SH-SY5Y (cell line): ENCODE measurements at regions not wholly inside any gene's neighbourhood (a gene's known extent, or its start where the extent isn't known, plus 50 kb on each side); places are given as distances from the start of the nearest gene placed in this dataset.

Experiments
- GATA2 ChIP-seq: IDR thresholded peaks from 2 replicates; pipeline ENCODE4 v1.6.1; 2011; ENCODE audit warnings: mild to moderate bottlenecking, low read depth, low read length
- GATA3 ChIP-seq: IDR thresholded peaks from 2 replicates; pipeline ENCODE4 v1.6.1; 2011; ENCODE audit warnings: low read depth, mild to moderate bottlenecking, low read length, moderate library complexity

GRCh38 chr1:209486861-209487593 is 96.5 kb upstream of the CAMK1G start:
- no peak for TF ChIP-seq GATA3
- no peak for TF ChIP-seq GATA2

GRCh38 chr1:209490013-209490412 is 93.5 kb upstream of the CAMK1G start:
- TF ChIP-seq GATA3 = no peak
- TF ChIP-seq GATA2 = no peak

DNA sequence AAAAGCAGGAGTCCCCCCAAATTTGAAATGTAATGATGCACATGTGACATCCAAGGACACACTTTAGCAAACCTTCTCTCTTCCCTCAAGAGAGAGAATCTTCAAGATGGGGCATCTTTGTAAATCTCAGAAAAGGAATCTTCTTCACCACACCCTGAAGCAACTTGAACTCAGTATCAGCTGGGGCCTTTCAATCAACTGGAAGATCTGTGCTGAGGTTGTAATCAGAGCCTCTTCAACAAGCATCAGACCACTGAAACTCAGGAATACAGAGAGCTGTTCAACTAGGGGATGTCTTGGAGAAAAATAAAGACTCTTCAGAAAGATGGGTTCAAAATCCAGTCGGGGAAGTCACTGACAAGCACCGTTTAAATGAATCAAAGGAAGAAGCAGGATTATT is 92.5 kb upstream of the CAMK1G start:
- TF ChIP-seq GATA2 (no peak), GATA3 (no peak)

GRCh38 chr1:209491496-209491895 is 92.0 kb upstream of the CAMK1G start:
- no peak for TF ChIP-seq GATA3
- TF ChIP-seq GATA2 = no peak

- TF ChIP-seq GATA3 (no peak), GATA2 (no peak)
Measured at GRCh38 chr1:209491897-209492296, 91.6 kb upstream of the CAMK1G start.

DNA sequence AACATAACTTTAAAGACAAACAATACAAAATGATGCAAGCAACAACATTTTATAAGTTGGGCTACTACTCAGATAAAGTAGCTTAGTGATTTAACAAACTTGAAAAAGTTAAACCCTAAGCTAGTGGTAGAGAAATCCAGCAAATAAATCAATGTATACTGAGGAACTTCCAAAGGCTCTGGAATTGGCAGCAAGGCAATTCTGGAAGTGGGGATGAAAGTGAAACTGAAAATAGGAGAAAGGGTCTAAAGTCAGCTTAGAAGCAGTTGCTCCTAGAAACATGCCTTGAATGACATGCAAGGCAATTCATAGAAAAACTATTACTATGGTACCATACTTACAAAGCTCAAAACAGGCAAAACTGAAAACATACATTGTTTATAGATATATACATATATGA is 90.0 kb upstream of the CAMK1G start:
- TF ChIP-seq GATA2 (no peak), GATA3 (no peak)

DNA sequence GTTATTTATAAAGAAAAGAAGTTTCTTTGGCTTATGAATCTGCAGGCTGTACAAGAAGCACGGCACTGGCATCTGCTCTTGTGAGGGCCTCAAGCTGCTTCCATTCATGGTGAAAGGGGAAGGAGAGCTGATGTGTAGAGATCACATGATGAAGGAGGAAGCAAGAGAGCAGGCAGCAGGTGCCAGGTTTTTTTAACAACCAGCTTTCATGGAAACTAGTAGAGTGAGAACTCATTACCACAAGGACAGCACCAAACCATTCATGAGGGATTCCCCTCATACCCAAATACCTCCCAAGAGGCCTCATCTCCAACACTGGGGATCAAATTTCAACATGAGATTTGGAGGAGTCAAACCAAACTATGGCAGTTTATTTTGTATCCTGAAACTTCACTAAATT is 85.8 kb upstream of the CAMK1G start:
- no peak for TF ChIP-seq GATA3
- no peak for TF ChIP-seq GATA2

DNA sequence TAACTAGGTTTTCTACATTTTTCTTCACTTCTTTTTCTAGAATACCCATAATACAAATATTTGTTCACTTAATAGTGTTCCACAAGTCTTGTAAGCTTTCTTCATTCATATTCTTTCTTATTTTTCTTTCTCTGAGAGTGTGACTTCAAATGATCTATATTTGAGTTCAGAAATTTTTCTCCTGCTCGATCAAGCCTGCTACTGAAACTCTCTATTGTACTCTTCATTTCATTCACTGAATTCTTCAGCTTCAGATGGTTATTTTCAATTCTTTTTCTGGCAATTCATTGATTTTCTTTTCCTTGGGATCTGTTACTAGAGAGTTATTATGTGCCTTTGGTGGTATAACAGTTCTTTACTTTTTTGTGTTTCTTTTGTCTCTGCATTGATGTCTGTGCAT is 82.5 kb upstream of the CAMK1G start:
- TF ChIP-seq GATA3 = no peak
- no peak for TF ChIP-seq GATA2

- TF ChIP-seq GATA2 = no peak
- TF ChIP-seq GATA3 = no peak
Measured at GRCh38 chr1:209503196-209503595, 80.3 kb upstream of the CAMK1G start.

DNA sequence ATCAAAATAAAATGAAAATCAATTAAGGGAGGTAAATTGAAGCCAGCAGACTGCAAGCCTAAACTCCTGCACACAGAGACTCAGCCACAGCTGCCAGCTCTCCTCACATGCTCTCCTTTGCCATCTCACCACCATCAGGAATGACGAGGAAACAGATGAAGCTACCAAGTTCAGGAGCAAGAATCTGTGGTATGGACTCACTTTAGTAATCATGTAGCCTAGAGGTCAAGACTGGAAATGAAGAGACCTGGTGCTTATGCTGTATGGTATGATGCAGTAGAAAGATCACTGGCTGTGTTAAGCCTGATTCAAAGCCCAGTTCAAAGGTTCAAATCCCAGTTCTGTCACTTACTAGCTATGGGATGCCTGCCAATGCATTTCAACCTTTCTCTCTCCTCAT is 78.9 kb upstream of the CAMK1G start:
- TF ChIP-seq GATA3 (no peak), GATA2 (no peak)

GRCh38 chr1:209505044-209505443 is 78.5 kb upstream of the CAMK1G start:
- TF ChIP-seq GATA2 = no peak
- no peak for TF ChIP-seq GATA3

DNA sequence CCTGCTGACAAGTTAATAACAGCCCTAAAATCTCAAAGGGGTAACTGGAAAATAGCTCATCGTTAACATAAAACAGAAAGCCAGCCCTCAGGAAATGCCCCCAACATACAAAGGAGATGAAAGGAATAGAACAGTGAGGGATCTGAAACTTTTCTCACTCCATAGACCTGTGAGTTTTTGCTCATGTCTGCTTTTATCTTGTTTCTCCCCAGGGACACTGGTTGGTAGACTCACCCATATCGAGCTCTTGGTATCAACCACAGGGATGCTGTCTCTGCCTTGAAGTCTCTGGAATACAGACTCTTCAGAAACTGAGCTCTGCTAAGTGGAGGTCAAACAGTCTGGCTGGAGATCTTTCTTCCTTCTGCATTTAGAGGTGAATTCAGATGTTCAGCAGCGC is 77.4 kb upstream of the CAMK1G start:
- TF ChIP-seq GATA3 (no peak), GATA2 (no peak)

- no peak for TF ChIP-seq GATA3
- TF ChIP-seq GATA2 = no peak
Measured at GRCh38 chr1:209509039-209509438, 74.5 kb upstream of the CAMK1G start.

DNA sequence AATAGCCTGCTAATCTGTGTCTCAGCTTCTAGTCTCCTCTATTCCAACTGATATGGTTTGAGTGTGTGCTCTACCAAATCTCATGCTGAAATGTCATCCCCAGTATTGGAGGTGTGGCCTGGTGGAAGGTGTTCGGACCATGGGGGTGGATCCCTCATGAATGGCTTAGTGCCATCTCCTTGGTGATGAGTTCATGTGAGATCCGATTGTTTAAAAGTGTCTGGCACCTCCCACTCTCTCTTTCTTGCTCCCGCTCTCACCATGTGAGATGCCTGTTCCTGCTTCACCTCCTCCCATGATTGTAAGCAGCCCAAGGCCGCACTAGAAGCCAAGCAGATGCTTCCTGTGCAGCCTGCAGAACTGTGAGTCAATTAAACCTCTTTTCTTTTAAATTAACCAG is 73.5 kb upstream of the CAMK1G start:
- TF ChIP-seq GATA3 (no peak), GATA2 (no peak)

- no peak for TF ChIP-seq GATA2
- no peak for TF ChIP-seq GATA3
Measured at GRCh38 chr1:209511169-209511568, 72.3 kb upstream of the CAMK1G start.

DNA sequence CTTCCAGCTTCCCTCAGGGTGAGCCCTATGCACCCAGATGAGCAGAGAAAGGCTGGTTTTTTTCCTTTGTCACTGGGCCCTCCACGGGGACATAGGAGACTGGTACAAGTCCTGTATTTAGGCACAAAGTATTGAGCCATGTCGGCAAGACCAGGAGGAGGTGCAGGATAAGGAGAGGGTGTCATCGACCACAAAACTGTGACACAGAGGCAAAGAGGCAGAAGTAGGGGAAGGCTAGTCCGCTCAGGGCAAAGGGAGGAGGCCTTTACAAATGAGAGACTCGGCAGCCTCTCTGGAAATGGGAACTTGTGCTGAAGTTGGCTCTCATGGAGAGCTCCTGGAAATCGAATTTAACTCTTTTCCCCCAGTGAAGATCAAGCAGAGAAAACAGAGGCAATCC is 70.7 kb upstream of the CAMK1G start:
- TF ChIP-seq GATA3 (no peak), GATA2 (no peak)

- TF ChIP-seq GATA3 (no peak), GATA2 (no peak)
Measured at GRCh38 chr1:209513226-209513625, 70.3 kb upstream of the CAMK1G start.
